GM19463 (cell line): ENCODE measurements at regions not wholly inside any gene's neighbourhood (a gene's known extent, or its start where the extent isn't known, plus 50 kb on each side); places are given as distances from the start of the nearest gene placed in this dataset.

ENCODE experiments used
- ATAC-seq: cut with Tn5 transposase; IDR thresholded peaks from one replicate; pipeline ENCODE4 v1.9.1; 2021; ENCODE audit warnings: mild to moderate bottlenecking, moderate library complexity; ENCODE audit not compliant: unreplicated experiment

DNA sequence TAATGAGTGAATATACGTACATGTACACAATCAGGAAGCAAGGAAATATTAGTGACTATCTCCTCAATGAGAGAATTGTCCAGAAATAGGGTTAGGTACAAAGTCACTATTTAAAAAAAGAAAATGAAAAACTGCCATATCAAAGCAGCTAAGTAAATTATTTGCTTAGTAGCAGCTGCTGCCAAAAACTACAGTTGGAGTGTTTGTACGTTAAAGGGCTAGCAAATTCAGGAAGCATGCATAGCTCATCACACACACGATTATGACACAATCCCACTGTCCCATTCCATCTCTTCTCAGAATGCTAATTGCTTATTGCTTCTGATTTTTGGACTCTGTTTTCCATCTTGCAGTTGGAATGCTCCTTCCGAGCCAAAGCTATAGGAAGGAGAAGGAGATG, 2012.5 kb upstream of the LRRTM1 start:
- ATAC-seq = no peak

GRCh38 chr2:82316586-82316985, 2012.0 kb upstream of the LRRTM1 start:
- ATAC-seq = no peak

DNA sequence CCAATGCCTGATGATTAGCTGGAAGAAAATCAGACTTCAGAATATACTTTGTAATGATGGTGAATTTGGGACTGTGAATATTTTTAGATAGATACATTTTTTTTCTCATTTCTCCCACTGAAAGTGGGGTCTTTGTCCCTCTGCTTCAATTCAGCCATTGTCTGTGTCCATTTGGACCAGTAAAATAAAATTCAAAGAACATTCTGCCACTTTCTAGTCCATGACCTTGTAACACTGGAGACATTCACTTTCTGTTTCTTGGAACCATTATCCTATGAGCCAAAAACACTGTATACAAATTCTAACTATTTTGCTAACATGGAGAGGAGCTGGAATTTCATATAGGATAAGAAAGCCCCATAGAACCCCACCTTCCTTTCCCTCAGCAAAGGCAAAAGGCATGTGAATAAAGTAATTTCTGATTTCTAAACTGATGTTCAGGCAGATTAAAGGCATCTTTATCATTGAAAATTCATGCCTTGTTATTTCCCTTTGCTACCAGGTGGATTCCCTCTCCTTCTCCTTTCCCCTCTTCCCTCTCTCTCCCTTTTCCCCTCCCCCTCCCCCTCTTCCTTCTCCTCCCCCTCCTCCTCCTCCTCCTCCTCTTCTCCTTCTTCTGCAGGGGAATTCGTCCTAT, 2010.4 kb upstream of the LRRTM1 start:
- no peak for ATAC-seq

DNA sequence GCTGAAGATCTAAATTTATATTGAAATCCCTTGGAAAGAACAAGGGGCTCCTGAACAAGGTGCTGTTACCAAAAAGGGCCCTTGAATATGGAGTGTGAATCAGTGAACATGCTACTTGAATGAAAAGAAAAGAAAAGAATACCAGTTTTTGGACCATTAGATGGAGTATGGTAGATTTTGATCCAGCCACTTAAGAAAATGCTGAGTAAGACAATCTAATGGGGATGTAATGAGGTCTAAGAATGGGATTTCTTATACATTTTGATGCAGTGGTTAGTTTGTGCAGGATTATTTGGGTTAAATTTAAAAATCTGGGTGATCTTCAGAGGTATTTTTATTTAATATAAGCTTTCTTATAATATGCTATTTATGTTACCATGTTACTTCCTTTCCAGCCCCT, 2003.0 kb upstream of the LRRTM1 start:
- no peak for ATAC-seq

DNA sequence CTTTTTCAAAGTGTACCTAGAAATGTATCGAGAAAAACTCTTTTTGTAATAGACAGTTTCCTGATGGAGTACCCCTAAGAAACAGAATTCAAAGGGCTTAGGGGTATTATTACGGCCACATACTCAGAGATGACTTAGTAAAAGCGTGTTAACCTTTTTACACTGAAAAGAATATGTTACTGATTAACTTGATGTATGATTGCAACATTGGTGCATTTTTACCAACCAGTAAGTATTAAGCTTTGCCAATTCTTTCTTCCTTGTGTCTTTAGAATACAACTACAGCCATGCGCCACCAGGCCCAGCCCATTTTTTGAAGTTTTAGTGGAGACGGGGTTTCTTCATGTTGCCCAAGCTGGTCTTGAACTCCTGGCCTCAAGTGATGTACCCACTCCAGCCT, 1997.0 kb upstream of the LRRTM1 start:
- ATAC-seq = no peak

DNA sequence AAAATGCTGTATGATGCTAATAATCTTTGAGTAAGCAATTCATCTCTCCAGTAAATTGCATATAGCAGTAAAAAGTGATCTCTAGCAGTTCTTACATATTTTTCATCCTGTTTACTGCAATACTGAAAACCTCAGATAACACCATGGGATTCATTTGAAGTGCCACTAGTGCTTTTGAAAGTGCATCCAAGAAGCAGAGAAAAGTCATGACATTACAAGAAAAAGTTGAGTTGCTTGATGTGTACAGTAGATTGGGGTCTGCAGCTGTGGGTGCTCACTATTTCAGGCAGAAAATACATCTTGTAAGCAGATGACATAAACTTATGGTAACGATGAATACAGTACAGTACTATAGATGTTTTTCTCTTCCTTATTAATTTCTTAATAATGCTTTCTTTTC, 1984.9 kb upstream of the LRRTM1 start:
- ATAC-seq = no peak

- no peak for ATAC-seq
These were observed 1978.5 kb upstream of the LRRTM1 start for GRCh38 chr2:82283075-82283474.

DNA sequence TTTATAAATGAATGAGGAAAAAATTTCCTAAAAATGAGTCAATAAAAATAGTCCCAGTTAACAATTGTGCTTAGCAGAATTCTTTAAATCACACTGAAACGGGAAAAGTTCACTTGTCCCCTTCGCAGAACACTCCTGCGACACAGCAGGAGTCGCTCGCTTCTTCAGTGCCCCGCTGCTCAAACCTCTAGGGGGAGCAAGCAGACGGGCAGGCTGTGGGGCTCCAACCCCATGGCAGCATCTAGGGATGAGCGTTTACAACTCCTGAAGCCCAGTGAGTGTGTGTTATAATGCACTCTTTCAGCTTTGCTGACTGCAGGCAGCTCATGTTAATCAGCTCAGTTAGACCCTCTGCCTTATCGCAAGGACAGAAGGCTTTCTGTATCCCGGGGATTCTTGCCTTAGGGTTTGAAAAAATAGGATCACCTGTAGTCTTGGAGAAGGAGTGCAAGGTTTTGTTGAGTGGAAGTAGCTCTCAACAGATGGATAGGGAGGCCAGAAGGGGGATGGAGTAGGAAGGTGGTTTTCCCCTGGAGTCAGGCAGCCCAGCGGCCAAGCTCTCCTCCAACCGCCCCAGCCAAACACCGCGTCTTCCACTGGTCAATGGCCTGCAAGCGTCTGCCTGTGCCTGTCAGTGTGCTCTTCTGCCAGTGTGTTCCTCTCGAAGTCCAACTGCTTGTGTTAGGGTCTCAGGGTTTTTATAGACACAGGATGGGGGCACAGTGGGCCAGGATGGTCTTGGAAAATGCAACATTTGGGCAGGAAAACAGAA, 1977.7 kb upstream of the LRRTM1 start:
- no peak for ATAC-seq

DNA sequence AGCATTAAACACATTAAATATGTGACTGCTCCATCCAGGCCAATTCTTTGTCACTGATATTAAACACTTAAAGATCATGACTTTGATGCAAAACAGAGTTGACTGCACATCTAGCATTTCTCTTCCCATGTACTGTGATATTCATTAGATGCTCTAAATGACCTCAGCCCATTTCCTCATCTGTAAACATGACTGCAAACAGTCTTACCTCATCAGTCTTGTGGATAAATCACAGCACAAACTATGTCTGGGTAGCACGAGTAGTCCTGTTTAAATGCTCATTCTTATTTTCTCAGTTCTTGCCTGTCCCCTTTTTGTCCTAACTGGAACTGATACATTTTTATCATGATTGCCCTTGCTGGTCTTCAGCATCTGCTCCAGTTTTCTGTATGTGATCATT, 1974.8 kb upstream of the LRRTM1 start:
- no peak for ATAC-seq

DNA sequence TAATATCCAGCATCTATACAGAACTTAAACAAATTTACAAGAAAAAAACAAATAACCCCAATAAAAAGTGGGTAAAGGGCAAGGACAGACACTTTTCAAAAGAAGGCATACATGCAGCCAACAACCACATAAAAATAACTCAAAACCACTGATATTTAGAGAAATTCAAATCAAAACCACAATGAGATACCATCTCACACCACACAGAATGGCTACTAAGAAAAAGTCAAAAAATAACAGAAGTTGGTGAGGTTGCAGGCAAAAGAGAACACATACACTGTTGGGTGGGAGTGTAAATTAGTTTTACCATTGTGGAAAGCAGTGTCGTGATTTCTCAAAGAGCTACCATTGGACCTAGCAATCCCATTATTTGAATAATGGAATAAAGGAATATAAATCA, 1973.9 kb upstream of the LRRTM1 start:
- no peak for ATAC-seq

- ATAC-seq = no peak
These were observed 1971.0 kb upstream of the LRRTM1 start for GRCh38 chr2:82275599-82275998.

- ATAC-seq = no peak
These were observed 1963.9 kb upstream of the LRRTM1 start for GRCh38 chr2:82268446-82268845.

DNA sequence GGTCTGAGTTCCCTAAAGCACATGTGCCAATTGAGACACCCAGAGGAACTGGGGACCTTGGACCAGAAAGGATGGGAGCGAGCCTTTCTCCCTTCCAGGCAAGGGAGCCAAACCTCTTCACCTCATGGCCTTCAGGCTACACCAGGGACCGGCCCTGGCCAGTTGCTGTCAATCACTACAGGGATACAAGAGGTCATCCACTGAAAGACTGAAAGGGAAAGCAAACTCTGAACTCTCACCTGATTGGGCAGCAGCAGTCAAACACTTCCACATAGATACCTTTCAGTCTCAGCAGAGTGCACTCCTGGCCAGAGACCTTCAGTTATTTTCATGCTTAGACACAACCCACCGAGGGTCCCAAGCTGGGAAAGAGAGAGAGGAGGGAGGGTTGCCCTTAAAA, 1956.0 kb upstream of the LRRTM1 start:
- ATAC-seq = no peak

GRCh38 chr2:82259551-82259950, 1955.0 kb upstream of the LRRTM1 start:
- no peak for ATAC-seq

GRCh38 chr2:82257796-82258555, 1953.4 kb upstream of the LRRTM1 start:
- ATAC-seq = no peak

DNA sequence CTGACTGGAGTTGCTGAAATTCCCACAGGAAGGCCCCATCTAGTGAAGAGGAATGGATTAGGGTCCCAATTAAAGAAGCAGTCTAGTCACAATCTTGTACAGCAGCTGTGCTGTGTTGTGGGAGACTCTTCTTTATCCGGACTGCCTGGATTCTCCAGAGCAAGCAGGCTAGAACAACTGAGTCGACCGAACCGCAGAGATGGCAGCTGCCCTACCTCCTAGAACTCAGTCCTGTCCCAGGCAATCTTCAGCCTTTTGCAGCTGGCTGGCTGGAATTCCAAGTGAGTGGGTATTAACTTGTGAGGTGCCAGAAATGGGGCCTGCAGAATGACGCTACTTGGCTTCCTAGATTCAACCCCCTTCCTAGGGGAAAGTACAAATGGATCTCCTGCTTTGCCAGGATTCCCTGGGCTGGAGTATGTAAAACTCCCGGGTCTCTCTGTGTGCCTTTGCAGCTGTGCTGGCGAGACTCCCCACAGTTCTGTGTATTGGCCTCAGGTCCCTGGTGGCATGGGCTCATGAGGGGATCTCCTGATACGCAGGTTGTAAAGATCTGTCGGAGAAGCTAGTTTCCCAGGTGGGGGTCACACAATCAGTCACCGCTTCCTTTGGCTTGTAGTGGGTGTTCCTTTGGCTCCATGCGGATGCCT, 1952.6 kb upstream of the LRRTM1 start:
- no peak for ATAC-seq

DNA sequence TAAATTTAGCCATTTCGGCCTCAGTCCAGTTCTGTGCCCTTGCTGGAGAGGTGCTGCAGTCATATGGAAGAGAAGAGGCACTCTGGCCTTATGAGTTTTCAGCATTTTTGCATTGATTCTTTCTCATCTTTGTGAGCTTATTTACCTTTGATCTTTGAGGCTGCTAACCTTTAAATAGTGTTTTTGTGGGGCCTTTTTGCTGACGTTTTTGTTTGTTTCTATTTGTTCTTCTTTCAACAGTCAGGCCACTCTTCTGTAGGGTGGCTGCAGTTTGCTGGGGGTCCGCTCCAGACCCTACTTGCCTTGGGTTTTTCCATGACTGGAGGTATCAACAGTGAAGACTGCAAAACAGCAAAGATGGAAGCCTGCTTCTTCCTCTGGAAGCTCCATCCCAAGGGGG, 1951.7 kb upstream of the LRRTM1 start:
- no peak for ATAC-seq

GRCh38 chr2:82254728-82255127, 1950.2 kb upstream of the LRRTM1 start:
- ATAC-seq = no peak

DNA sequence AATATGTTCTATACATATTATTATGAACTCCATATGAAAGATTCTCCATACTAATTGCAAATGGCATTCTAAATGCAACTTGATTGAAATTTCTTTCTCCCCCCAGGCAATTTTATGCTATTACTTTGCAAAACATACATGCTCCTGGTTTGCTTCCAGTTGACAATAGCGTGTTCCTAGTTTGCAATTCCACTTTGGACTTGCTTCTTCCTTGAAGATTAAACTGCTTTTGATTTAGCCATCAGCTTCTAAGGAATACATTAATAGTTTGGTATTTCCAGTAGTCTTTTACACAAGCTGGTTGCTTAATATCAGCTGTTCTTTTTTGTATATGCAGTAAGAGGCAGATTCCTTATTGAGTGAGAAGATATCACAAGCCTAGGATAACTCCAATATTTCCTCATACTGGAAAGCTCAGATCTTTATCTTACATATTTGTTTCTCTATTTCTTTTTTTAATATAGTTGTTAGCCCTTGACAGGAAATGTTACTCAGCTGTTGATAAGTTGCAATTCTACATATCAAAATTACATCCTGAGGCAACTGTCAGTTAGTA, 1941.7 kb upstream of the LRRTM1 start:
- no peak for ATAC-seq

GRCh38 chr2:82239176-82239575, 1934.6 kb upstream of the LRRTM1 start:
- ATAC-seq = no peak

GRCh38 chr2:82237994-82238662, 1933.6 kb upstream of the LRRTM1 start:
- no peak for ATAC-seq
